ENCODE measurements at regions not wholly inside any gene's neighbourhood (a gene's known extent, or its start where the extent isn't known, plus 50 kb on each side); places are given as distances from the start of the nearest gene placed in this dataset.

DNA sequence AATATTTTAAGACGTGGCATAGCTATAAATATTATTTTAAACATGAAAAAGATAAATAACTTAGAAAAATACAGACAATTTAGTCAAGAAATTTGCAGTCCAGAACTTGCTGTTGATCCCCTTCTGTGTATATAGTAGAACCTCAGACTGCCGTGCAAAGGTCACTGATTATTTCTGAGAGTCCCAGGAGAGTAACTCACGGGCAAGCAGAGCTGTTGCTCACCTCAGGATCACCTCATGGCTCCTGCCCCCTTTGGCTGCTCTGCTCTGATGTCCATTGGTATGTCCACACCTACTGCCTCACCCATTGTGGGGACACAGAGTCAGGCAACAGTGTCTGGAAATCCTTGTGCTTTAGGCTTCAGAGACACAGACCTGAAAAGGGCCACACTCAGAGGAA is 392.9 kb upstream of the CELF4 start:
- H3K9me3 ChIP-seq (replicated peaks) = no peaks in the 10 kb centered on the region; the same call in 1 of the 2 replicates
- H3K4me3 ChIP-seq = no peak overlapping the region
- DNase-seq (ENCODE audit: low read depth in 1 of 2, low spot score in 2 of 2) = no peak
- no peaks in the 10 kb centered on the region for H3K27me3 ChIP-seq (replicated peaks)
- no peaks in the 10 kb centered on the region for H3K4me1 ChIP-seq (replicated peaks)
- H3K36me3 ChIP-seq = no peaks in the 10 kb centered on the region
- no peak overlapping the region for H3K27ac ChIP-seq

DNA sequence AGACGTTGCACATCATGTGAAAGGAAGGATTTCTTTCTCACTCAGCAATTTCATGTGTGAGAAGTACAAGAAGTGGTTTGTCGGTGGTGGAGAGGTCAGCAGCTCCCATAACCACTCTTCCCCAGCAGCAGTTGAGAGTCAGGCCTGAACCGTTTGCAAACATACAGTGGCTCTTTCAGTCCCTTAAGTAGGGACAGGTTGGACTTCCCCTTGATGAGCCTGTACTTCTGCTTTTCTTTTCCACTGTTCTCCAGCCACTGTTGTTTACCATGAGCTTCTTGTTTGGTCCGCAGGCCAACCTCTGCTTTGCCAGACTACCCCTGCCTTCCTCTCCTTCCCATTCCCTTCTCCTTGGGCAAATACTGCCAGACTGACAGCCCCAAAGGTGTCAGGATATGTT is 391.3 kb upstream of the CELF4 start:
- Histone ChIP-seq H3K4me1 (replicated peaks) (no peaks in the 10 kb centered on the region), H3K9me3 (replicated peaks) (no peaks in the 10 kb centered on the region), H3K4me3 (no peak overlapping the region), H3K36me3 (no peaks in the 10 kb centered on the region), H3K27me3 (replicated peaks) (no peaks in the 10 kb centered on the region), H3K27ac (no peak overlapping the region)
- no peak for DNase-seq (ENCODE audit: low read depth in 1 of 2, low spot score in 2 of 2)

DNA sequence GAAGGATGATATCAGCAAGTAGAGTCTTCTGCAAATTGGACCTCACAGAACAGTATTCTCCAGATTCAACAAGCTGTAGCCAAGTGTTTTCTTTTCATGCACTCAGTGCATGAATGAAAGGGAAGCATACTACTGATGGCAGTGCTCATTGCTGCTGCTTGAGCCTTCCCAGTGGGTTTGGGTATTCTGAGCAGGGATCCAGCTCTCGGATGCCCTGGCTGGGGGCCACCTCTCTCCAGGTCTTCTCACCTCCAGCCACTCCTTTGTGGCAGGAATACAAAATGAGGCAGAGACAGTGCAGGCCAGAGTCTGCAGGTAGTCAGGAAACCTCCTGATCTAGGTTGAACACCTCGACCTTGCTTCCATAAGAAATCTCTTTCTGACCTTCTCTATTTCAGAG is 390.4 kb upstream of the CELF4 start:
- H3K9me3 ChIP-seq (replicated peaks) = no peaks in the 10 kb centered on the region
- H3K4me1 ChIP-seq (replicated peaks) = no peaks in the 10 kb centered on the region
- DNase-seq (ENCODE audit: low read depth in 1 of 2, low spot score in 2 of 2) = no peak

GRCh38 chr18:37955201-37955600 is 389.6 kb upstream of the CELF4 start:
- no peaks in the 10 kb centered on the region for H3K4me1 ChIP-seq (replicated peaks)
- no peak overlapping the region for H3K4me3 ChIP-seq
- DNase-seq (ENCODE audit: low read depth in 1 of 2, low spot score in 2 of 2) = no peak
- no peaks in the 10 kb centered on the region for H3K36me3 ChIP-seq
- no peaks in the 10 kb centered on the region for H3K9me3 ChIP-seq (replicated peaks)
- H3K27ac ChIP-seq = no peak overlapping the region
- H3K27me3 ChIP-seq (replicated peaks) = no peaks in the 10 kb centered on the region

More for the DNA sequence above, 390.4 kb upstream of the CELF4 start:
- no peaks in the 10 kb centered on the region for H3K27me3 ChIP-seq (replicated peaks)
- H3K4me3 ChIP-seq = no peak overlapping the region
- no peaks in the 10 kb centered on the region for H3K36me3 ChIP-seq
- H3K27ac ChIP-seq = no peak overlapping the region

- no peak for DNase-seq (ENCODE audit: low read depth in 1 of 2, low spot score in 2 of 2)
- Histone ChIP-seq H3K27me3 (replicated peaks) (no peaks in the 10 kb centered on the region), H3K36me3 (no peaks in the 10 kb centered on the region), H3K27ac (no peak overlapping the region), H3K4me3 (no peak overlapping the region), H3K4me1 (replicated peaks) (no peaks in the 10 kb centered on the region), H3K9me3 (replicated peaks) (no peaks in the 10 kb centered on the region)
Measured at GRCh38 chr18:37953876-37954275, 388.3 kb upstream of the CELF4 start.

GRCh38 chr18:37948471-37948870 is 382.9 kb upstream of the CELF4 start:
- DNase-seq (ENCODE audit: low read depth in 1 of 2, low spot score in 2 of 2) = no peak
- H3K4me1 ChIP-seq (replicated peaks) = no peaks in the 10 kb centered on the region
- H3K9me3 ChIP-seq (replicated peaks) = no peaks in the 10 kb centered on the region
- H3K27ac ChIP-seq = no peak overlapping the region
- no peaks in the 10 kb centered on the region for H3K36me3 ChIP-seq
- H3K4me3 ChIP-seq = no peak overlapping the region
- H3K27me3 ChIP-seq (replicated peaks) = no peaks in the 10 kb centered on the region

- Histone ChIP-seq H3K27me3 (replicated peaks) (no peaks in the 10 kb centered on the region), H3K36me3 (no peaks in the 10 kb centered on the region), H3K9me3 (replicated peaks) (no peaks in the 10 kb centered on the region), H3K4me3 (no peak overlapping the region), H3K4me1 (replicated peaks) (no peaks in the 10 kb centered on the region), H3K27ac (no peak overlapping the region)
- no peak for DNase-seq (ENCODE audit: low read depth in 1 of 2, low spot score in 2 of 2)
Measured at GRCh38 chr18:37946324-37946723, 380.7 kb upstream of the CELF4 start.

- DNase-seq (ENCODE audit: low read depth in 1 of 2, low spot score in 2 of 2) = no peak
- H3K27ac ChIP-seq = no peak overlapping the region
- no peak overlapping the region for H3K4me3 ChIP-seq
- no peaks in the 10 kb centered on the region for H3K4me1 ChIP-seq (replicated peaks)
- no peaks in the 10 kb centered on the region for H3K36me3 ChIP-seq
- no peaks in the 10 kb centered on the region for H3K27me3 ChIP-seq (replicated peaks)
- no peaks in the 10 kb centered on the region for H3K9me3 ChIP-seq (replicated peaks)
Measured at GRCh38 chr18:37944700-37945270, 379.2 kb upstream of the CELF4 start.

- Histone ChIP-seq H3K9me3 (replicated peaks) (no peaks in the 10 kb centered on the region; the same call in 1 of the 2 replicates), H3K27ac (no peak overlapping the region), H3K36me3 (no peaks in the 10 kb centered on the region), H3K4me3 (no peak overlapping the region), H3K27me3 (replicated peaks) (no peaks in the 10 kb centered on the region), H3K4me1 (replicated peaks) (no peaks in the 10 kb centered on the region)
- DNase-seq (ENCODE audit: low read depth in 1 of 2, low spot score in 2 of 2) = no peak
Measured at GRCh38 chr18:37937287-37937686, 371.7 kb upstream of the CELF4 start.

DNA sequence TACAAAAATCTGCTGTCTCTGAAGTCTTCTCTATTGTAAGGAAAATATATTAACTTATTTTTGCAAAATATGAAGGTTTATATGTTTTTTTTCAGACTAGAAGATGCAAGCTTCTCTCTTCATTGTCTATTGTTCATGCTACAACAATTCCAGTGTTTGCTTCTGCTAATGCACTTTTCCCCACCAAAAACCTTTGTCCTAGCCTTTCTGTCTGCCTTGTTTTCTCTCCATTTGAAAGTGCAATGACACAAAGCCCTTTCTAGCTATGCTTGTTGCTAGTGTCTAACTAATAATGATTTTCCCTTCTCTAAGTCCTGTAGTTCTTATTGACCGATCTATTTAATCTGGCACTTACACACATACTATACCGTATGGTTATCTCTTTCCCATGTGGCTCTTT is 369.5 kb upstream of the CELF4 start:
- Histone ChIP-seq H3K36me3 (no peaks in the 10 kb centered on the region), H3K4me1 (replicated peaks) (no peaks in the 10 kb centered on the region), H3K27me3 (replicated peaks) (no peaks in the 10 kb centered on the region), H3K4me3 (no peak overlapping the region), H3K9me3 (replicated peaks) (no peaks in the 10 kb centered on the region; the same call in 1 of the 2 replicates), H3K27ac (no peak overlapping the region)
- no peak for DNase-seq (ENCODE audit: low read depth in 1 of 2, low spot score in 2 of 2)

DNA sequence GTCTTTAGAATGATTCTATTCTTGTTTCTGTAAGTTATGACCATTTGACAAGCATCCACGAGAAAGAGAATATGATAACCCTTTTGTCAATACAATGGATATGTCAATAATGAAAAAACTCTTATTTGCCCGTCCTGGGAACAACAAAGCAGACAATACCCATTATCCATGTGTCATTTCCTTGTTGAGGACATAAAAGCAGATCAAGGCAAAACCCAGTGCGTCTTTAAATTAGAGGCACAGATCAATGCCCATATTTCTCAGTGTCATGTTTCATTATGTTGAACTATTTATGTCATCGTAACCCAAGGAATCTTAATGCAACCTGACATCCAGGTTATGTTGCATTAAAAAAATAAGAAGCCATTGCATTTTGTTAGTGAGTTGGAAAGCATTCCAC is 365.0 kb upstream of the CELF4 start:
- H3K4me1 ChIP-seq (replicated peaks) = no peaks in the 10 kb centered on the region
- H3K27me3 ChIP-seq (replicated peaks) = no peaks in the 10 kb centered on the region
- no peak overlapping the region for H3K4me3 ChIP-seq
- DNase-seq (ENCODE audit: low read depth in 1 of 2, low spot score in 2 of 2) = no peak
- no peak overlapping the region for H3K27ac ChIP-seq
- no peaks in the 10 kb centered on the region; the same call in 1 of the 2 replicates for H3K9me3 ChIP-seq (replicated peaks)
- no peaks in the 10 kb centered on the region for H3K36me3 ChIP-seq

DNA sequence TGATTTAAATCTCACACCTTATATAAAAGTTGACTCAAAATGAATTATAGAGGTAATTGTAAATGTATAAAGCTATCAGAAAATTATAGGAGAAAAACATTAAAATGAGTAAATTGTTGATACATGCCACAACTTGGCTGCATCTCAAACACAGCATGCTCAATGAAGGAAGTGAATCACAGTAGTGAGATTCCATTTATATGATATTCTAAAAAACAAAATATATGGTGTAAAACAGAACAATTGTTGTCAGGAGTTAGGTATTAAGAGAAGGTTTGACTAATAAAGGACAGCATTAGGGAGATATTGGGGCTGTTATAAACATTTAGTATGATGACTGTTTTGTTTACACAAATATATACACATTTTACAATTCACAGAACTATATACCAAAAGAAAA is 356.6 kb upstream of the CELF4 start:
- no peak overlapping the region for H3K4me3 ChIP-seq
- H3K4me1 ChIP-seq (replicated peaks) = no peaks in the 10 kb centered on the region
- H3K27me3 ChIP-seq (replicated peaks) = no peaks in the 10 kb centered on the region
- no peaks in the 10 kb centered on the region for H3K9me3 ChIP-seq (replicated peaks)
- DNase-seq (ENCODE audit: low read depth in 1 of 2, low spot score in 2 of 2) = no peak
- no peaks in the 10 kb centered on the region for H3K36me3 ChIP-seq
- no peak overlapping the region for H3K27ac ChIP-seq

- no peaks in the 10 kb centered on the region for H3K27me3 ChIP-seq (replicated peaks)
- no peak overlapping the region for H3K27ac ChIP-seq
- no peak for DNase-seq (ENCODE audit: low read depth in 1 of 2, low spot score in 2 of 2)
- no peak overlapping the region for H3K4me3 ChIP-seq
- no peaks in the 10 kb centered on the region for H3K4me1 ChIP-seq (replicated peaks)
- H3K36me3 ChIP-seq = no peaks in the 10 kb centered on the region
- no peaks in the 10 kb centered on the region for H3K9me3 ChIP-seq (replicated peaks)
Measured at GRCh38 chr18:37920865-37921264, 355.3 kb upstream of the CELF4 start.

DNA sequence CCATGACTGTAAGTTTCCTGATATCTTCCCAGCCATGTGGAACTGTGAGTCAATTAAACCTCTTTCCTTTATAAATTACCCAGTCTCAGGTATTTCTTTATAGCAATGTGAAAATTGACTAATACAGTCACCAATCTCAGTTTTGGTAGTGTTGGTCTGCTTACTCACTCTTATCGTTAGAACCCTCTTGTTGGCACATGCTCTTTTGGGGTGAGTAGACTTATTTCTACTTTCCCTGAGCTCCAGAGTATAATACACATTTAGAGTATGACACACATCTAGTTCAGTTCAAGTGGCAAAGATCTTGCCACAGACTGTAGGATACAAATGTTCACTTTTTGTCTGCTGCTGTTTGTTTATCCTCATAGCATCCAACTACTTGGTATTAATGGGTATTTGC is 347.5 kb upstream of the CELF4 start:
- no peaks in the 10 kb centered on the region for H3K27me3 ChIP-seq (replicated peaks)
- H3K27ac ChIP-seq = no peak overlapping the region
- no peaks in the 10 kb centered on the region for H3K9me3 ChIP-seq (replicated peaks)
- H3K4me3 ChIP-seq = no peak overlapping the region
- no peaks in the 10 kb centered on the region for H3K36me3 ChIP-seq
- no peaks in the 10 kb centered on the region for H3K4me1 ChIP-seq (replicated peaks)
- no peak for DNase-seq (ENCODE audit: low read depth in 1 of 2, low spot score in 2 of 2)

- Histone ChIP-seq H3K4me3 (no peak overlapping the region), H3K27me3 (replicated peaks) (no peaks in the 10 kb centered on the region)
Measured at GRCh38 chr18:37902344-37902743, 336.7 kb upstream of the CELF4 start.

More at GRCh38 chr18:37902344-37902743, 336.7 kb upstream of the CELF4 start:
- Histone ChIP-seq H3K27ac (no peak overlapping the region), H3K4me1 (replicated peaks) (no peaks in the 10 kb centered on the region), H3K9me3 (replicated peaks) (no peaks in the 10 kb centered on the region), H3K36me3 (no peaks in the 10 kb centered on the region)
- no peak for DNase-seq (ENCODE audit: low read depth in 1 of 2, low spot score in 2 of 2)
